ENCODE measurements at regions not wholly inside any gene's neighbourhood (a gene's known extent, or its start where the extent isn't known, plus 50 kb on each side); places are given as distances from the start of the nearest gene placed in this dataset.

DNA sequence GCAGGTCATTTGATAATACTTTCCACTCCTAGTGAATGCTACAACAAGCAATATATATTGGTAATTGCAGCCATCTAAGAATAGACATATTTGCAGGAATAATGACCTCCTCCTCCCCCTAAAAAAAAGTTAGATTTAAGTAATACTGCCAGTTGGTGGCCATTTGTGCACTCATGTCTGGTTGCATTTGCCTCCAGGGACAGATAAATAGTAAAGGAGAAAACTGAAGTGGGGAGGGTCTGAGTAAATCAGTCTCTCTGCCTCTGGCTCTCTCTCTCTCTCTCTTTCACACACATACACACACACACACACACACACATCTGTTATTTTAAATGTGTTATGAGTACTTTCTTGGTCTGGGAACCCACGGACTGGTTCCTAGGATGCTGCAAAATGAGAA, 125.5 kb upstream of the UQCRFS1 start:
- TF ChIP-seq, protein P1, sequence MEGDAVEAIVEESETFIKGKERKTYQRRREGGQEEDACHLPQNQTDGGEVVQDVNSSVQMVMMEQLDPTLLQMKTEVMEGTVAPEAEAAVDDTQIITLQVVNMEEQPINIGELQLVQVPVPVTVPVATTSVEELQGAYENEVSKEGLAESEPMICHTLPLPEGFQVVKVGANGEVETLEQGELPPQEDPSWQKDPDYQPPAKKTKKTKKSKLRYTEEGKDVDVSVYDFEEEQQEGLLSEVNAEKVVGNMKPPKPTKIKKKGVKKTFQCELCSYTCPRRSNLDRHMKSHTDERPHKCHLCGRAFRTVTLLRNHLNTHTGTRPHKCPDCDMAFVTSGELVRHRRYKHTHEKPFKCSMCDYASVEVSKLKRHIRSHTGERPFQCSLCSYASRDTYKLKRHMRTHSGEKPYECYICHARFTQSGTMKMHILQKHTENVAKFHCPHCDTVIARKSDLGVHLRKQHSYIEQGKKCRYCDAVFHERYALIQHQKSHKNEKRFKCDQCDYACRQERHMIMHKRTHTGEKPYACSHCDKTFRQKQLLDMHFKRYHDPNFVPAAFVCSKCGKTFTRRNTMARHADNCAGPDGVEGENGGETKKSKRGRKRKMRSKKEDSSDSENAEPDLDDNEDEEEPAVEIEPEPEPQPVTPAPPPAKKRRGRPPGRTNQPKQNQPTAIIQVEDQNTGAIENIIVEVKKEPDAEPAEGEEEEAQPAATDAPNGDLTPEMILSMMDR (IDR thresholded peaks at IDR 0.05): no peak
- no peak for TF ChIP-seq POLR2A (IDR thresholded peaks at IDR 0.05)
